Nephron (organoid): ENCODE measurements at regions not wholly inside any gene's neighbourhood (a gene's known extent, or its start where the extent isn't known, plus 50 kb on each side); places are given as distances from the start of the nearest gene placed in this dataset.

ENCODE experiments used
- H3K27ac Mint-ChIP-seq, 3 experiments: 2 replicates each; pipeline ENCODE4 v1.8.0; 2020; ENCODE audit warnings: mixed read lengths in 3 of 3, mild to moderate bottlenecking in 2 of 3, moderate library complexity in 1 of 3
- H3K27me3 Mint-ChIP-seq: 2 replicates; pipeline ENCODE4 v1.8.0; 2021; ENCODE audit warnings: low read depth, mild to moderate bottlenecking, moderate library complexity, mixed read lengths
- H3K36me3 Mint-ChIP-seq: 2 replicates; pipeline ENCODE4 v1.8.0; 2020; ENCODE audit warnings: low read depth, mixed read lengths
- H3K4me1 Mint-ChIP-seq: 2 replicates; pipeline ENCODE4 v1.8.0; 2020; ENCODE audit warnings: mixed read lengths
- H3K4me3 Mint-ChIP-seq, 3 experiments: 2 replicates each; pipeline ENCODE4 v1.8.0; 2020; ENCODE audit warnings: mild to moderate bottlenecking in 3 of 3, mixed read lengths in 3 of 3, moderate library complexity in 2 of 3
- H3K9me3 Mint-ChIP-seq: 2 replicates; pipeline ENCODE4 v1.8.0; 2020; ENCODE audit warnings: mixed read lengths
- TF ChIP-seq, protein P1 (sequence below), 3 experiments: fragments of 200-600 bp; sonication (generic); IDR thresholded peaks; one replicate each; pipeline ENCODE4 v1.5.0; 2021; ENCODE audit warnings: antibody characterized with exemption in 3 of 3; ENCODE audit not compliant: unreplicated experiment in 3 of 3

DNA sequence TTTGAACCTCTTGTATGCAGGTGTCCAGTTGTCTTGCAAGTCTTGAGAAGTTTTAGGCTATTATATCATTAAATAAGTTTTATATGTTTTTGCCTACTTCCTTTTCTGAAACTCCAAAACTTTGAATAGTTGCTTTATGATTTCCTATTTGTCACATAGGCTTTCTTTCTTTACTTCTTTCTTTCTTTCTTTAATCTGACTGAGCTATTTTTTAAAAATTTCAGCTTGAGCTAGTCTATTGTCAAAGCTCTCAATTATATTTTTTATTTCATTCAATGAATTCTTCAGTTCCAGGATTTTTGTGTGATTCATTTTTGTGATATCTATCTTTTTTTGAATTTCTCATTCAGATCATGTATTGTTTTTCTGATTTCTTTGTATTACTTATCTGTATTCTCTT, 102.1 kb upstream of the TMEM178A start:
- H3K27ac Mint-ChIP-seq, result no peak overlapping the region
- H3K4me3 Mint-ChIP-seq, result no peak overlapping the region

DNA sequence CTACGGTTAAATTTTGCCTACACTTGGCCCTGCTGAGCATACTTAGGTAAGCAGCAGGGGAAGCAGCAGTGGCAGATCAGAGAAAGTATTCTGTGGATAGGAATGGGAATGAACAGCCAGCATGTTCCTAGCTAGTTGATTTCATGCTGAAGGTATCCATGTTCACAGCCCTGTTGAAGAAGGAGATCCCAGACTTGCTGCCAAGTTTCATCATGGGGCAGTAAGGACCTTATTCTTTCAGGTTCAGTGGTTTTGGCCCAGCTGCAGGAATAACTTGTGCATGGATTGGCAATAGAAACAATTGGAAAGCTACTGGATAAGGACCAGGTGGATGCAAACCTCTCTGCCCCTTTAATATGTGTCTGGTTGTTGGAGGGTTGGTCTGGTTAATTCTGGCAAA, 98.2 kb upstream of the TMEM178A start:
- Mint-ChIP-seq H3K27me3 (no peaks in the 10 kb centered on the region), H3K9me3 (peaks cover 27% of the 10 kb centered on the region), H3K36me3 (peaks cover 16% of the 10 kb centered on the region), H3K27ac (peak overlapping the region; percentile 88 to 98 (median 95)), H3K4me1 (peaks cover 39% of the 10 kb centered on the region), H3K4me3 (no peak overlapping the region)
- TF ChIP-seq, protein P1, sequence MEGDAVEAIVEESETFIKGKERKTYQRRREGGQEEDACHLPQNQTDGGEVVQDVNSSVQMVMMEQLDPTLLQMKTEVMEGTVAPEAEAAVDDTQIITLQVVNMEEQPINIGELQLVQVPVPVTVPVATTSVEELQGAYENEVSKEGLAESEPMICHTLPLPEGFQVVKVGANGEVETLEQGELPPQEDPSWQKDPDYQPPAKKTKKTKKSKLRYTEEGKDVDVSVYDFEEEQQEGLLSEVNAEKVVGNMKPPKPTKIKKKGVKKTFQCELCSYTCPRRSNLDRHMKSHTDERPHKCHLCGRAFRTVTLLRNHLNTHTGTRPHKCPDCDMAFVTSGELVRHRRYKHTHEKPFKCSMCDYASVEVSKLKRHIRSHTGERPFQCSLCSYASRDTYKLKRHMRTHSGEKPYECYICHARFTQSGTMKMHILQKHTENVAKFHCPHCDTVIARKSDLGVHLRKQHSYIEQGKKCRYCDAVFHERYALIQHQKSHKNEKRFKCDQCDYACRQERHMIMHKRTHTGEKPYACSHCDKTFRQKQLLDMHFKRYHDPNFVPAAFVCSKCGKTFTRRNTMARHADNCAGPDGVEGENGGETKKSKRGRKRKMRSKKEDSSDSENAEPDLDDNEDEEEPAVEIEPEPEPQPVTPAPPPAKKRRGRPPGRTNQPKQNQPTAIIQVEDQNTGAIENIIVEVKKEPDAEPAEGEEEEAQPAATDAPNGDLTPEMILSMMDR (IDR thresholded peaks at IDR 0.05; ENCODE audit: unreplicated experiment in 3 of 3), result no peak

More for the DNA sequence above, 102.1 kb upstream of the TMEM178A start:
- H3K27me3 Mint-ChIP-seq, result no peaks in the 10 kb centered on the region
- peaks cover 13% of the 10 kb centered on the region for H3K4me1 Mint-ChIP-seq
- TF ChIP-seq, protein P1 (IDR thresholded peaks at IDR 0.05; ENCODE audit: unreplicated experiment in 3 of 3), result no peak
- H3K9me3 Mint-ChIP-seq, result peaks cover 42% of the 10 kb centered on the region
- H3K36me3 Mint-ChIP-seq, result peaks cover 16% of the 10 kb centered on the region

DNA sequence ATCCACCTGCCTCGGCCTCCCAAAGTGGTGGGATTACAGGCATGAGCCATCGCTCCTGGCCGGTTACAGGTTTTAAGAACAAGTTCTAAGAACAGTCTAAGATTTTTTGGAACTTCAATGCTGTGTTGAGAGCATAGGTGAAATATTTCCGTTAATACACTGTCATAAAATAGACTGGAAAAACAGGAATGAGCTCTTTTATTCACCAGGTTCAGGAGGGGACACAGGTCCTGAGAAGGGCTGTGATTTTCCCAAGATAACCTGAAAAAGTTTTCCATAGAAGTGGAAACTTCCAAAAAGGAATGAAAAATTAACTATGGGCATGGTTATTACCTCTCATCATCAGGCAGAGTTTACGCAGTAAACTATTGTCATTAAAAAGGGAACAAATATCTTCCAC, 97.6 kb upstream of the TMEM178A start:
- H3K4me3 Mint-ChIP-seq, result peak overlapping the region in 1 of 3 experiments; percentile 1

DNA sequence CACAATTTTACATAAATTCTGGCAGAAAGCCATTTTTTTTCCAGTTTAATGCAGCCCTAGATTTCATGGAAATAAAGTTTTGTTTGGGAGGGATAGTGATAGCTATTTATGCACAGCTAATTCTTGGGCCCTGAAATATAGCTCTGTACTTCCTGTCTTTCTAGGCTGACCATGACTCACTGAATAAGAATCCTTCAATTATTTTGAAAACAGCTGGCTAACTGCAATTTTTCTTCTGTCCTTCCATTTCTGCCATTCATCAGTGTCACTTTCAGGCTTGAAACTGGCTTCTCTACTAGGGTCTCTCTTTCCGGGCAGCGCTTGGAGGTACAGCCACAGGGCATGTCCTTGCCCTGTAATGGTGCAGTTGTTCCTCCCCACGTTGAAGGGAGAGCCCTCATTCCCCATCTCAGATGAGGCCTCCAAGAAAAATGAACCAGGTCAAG, 97.1 kb upstream of the TMEM178A start:
- H3K27me3 Mint-ChIP-seq, result no peaks in the 10 kb centered on the region
- peak overlapping the region; percentile 88 to 98 (median 95) for H3K27ac Mint-ChIP-seq
- peaks cover 39% of the 10 kb centered on the region for H3K4me1 Mint-ChIP-seq
- peaks cover 18% of the 10 kb centered on the region for H3K9me3 Mint-ChIP-seq
- TF ChIP-seq, protein P1 (IDR thresholded peaks at IDR 0.05; ENCODE audit: unreplicated experiment in 3 of 3), result no peak
- H3K36me3 Mint-ChIP-seq, result peaks cover 7% of the 10 kb centered on the region
- peak overlapping the region in 2 of 3 experiments; percentile 1 to 4 for H3K4me3 Mint-ChIP-seq

More for the DNA sequence above, 97.6 kb upstream of the TMEM178A start:
- Mint-ChIP-seq H3K36me3 (peaks cover 11% of the 10 kb centered on the region), H3K9me3 (peaks cover 21% of the 10 kb centered on the region), H3K4me1 (peaks cover 39% of the 10 kb centered on the region), H3K27ac (peak overlapping the region; percentile 88 to 98 (median 95)), H3K27me3 (no peaks in the 10 kb centered on the region)
- TF ChIP-seq, protein P1 (IDR thresholded peaks at IDR 0.05; ENCODE audit: unreplicated experiment in 3 of 3), result no peak

DNA sequence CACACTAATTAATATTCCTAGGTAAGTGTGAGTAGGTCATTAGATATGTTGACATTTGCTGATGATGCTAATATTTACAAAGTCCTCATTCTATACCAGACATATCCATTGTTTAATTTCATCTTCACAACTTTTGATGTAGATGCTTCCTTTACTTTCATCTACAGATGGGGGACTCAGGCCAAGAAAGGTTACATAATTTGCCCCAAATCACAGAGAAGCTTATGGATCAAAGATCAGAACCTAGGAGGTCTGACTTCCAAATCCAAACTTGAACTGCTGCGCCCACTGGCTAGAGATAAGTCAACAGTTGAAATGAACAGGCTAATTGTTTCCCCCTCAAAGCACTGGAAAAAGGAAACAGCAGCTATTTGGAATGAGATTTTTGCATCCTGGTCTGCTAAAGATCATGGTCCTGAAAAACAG, 95.6 kb upstream of the TMEM178A start:
- Mint-ChIP-seq H3K9me3 (peaks cover 4% of the 10 kb centered on the region), H3K4me1 (peaks cover 39% of the 10 kb centered on the region), H3K4me3 (no peak overlapping the region), H3K27me3 (no peaks in the 10 kb centered on the region), H3K27ac (peak overlapping the region in 2 of 3 experiments; percentile 72 to 78), H3K36me3 (no peaks in the 10 kb centered on the region)
- TF ChIP-seq, protein P1 (IDR thresholded peaks at IDR 0.05; ENCODE audit: unreplicated experiment in 3 of 3), result no peak

DNA sequence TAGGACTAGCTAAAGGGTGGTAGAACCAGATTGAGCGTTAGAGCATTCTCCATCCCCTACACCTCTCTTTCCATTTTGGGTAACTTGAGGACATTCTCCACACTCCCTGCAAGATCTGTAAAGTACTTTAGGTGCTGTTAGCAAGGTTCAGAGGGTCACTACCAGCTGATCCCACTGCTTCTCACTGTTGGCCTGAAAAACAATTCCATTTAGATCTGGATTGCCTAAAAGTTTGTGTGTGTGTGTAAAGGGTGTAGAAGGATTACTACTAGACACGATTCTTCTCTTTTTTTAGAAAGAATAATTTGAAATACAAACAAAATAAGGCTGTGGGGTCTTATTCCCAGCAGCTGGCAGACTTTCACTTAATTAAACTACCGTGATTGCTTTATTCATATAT, 95.1 kb upstream of the TMEM178A start:
- no peaks in the 10 kb centered on the region for H3K27me3 Mint-ChIP-seq
- H3K27ac Mint-ChIP-seq, result peak overlapping the region; percentile 4 to 78 (median 72)
- H3K4me1 Mint-ChIP-seq, result peaks cover 39% of the 10 kb centered on the region
- TF ChIP-seq, protein P1 (IDR thresholded peaks at IDR 0.05; ENCODE audit: unreplicated experiment in 3 of 3), result no peak
- H3K9me3 Mint-ChIP-seq, result peaks cover 7% of the 10 kb centered on the region
- H3K36me3 Mint-ChIP-seq, result no peaks in the 10 kb centered on the region
- H3K4me3 Mint-ChIP-seq, result no peak overlapping the region
